ENCODE measurements at regions not wholly inside any gene's neighbourhood (a gene's known extent, or its start where the extent isn't known, plus 50 kb on each side); places are given as distances from the start of the nearest gene placed in this dataset.

DNA sequence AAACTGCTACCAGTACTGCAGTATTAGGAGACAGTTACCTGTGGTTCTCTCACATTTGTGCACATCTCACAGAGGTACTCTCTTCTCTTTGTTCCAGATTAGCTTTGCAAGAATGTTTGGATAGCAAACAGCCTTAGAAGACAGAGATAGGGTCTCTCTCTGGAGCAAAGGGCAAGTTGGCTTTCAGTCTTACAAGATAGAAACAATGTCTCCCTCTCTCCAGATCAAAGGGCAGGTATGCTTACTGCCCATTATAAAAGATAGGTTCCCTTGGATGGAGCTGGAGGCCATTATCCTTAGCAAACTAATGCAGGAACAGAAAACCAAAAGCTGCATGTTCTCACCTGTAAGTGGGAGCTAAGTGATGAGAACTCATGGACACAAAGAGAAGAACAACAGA, 50.2 kb upstream of the KIT start:
- POLR2A ChIA-PET: no interaction called here
- Histone ChIP-seq H2AFZ (ENCODE audit: low read depth, low read length) (no peak overlapping the region), H3K27me3 (ENCODE audit: control insufficient read depth in 2 of 2, insufficient read depth in 2 of 2, low read length in 2 of 2) (no peaks in the 10 kb centered on the region), H3K4me2 (ENCODE audit: insufficient read depth, low read length) (no peak overlapping the region), H3K36me3 (ENCODE audit: control insufficient read depth in 2 of 2, extremely low read depth in 1 of 2, insufficient read depth in 2 of 2, low read length in 2 of 2) (no peaks in the 10 kb centered on the region), H3K27ac (ENCODE audit: insufficient read depth, low read depth, low read length) (no peak overlapping the region), H3K9me3 (replicated peaks; ENCODE audit: control insufficient read depth, insufficient read depth, low read length) (no peaks in the 10 kb centered on the region), H3K4me1 (ENCODE audit: control insufficient read depth, extremely low read depth, insufficient read depth, low read length) (no peaks in the 10 kb centered on the region), H4K20me1 (replicated peaks; ENCODE audit: control insufficient read depth, extremely low read depth, insufficient read depth, low read length) (no peaks in the 10 kb centered on the region), H3K9ac (replicated peaks; ENCODE audit: extremely low read depth, insufficient read depth, low read length) (no peak overlapping the region), H3K79me2 (ENCODE audit: control insufficient read depth, insufficient read depth, low read length) (no peaks in the 10 kb centered on the region), H3K9me1 (replicated peaks; ENCODE audit: control insufficient read depth, extremely low read depth, insufficient read depth, low read length) (no peaks in the 10 kb centered on the region), H3K4me3 (replicated peaks in 1 of 3; ENCODE audit: insufficient read depth in 1 of 3, low read depth in 1 of 3, low read length in 3 of 3) (no peak overlapping the region)
- intact Hi-C loops (cut with micrococcal nuclease): no loop called here
- dilution Hi-C loops (cut with MboI; ENCODE audit: extremely low pct_ligation_motif_present, low sequenced_read_pairs): no loop called here
- CTCF ChIA-PET: no interaction called here
- FAIRE-seq: no peak
- TF ChIP-seq GATA2 (IDR thresholded peaks at IDR 0.05; ENCODE audit: insufficient read depth, insufficient read length, low read depth, low read length) (no peak), POLR2A (IDR thresholded peaks at IDR 0.05; ENCODE audit: low read depth, low read length) (no peak), JUN (IDR thresholded peaks at IDR 0.05; ENCODE audit: borderline replicate concordance, insufficient read depth, insufficient read length, low read depth) (no peak), FOS (IDR thresholded peaks at IDR 0.05; ENCODE audit: borderline replicate concordance, insufficient read depth, low read length) (no peak), POLR2AphosphoS5 (IDR thresholded peaks at IDR 0.05; ENCODE audit: insufficient read depth, low read depth, low read length) (no peak)
- BruUV-seq (replicated peaks): no TSS peak
- DNase-seq (ENCODE audit: low read depth, low spot score): no peak
